ENCODE measurements at regions not wholly inside any gene's neighbourhood (a gene's known extent, or its start where the extent isn't known, plus 50 kb on each side); places are given as distances from the start of the nearest gene placed in this dataset.

- no peak for TF ChIP-seq RAD21 (IDR thresholded peaks at IDR 0.05; ENCODE audit: low read depth)
- TF ChIP-seq NFIC (IDR thresholded peaks at IDR 0.05), result no peak
Measured at GRCh38 chr2:767944-768343, 90.7 kb upstream of the TMEM18 start.

- TF ChIP-seq EP300 (IDR thresholded peaks at IDR 0.05; ENCODE audit: borderline replicate concordance) (no peak), CEBPB (IDR thresholded peaks at IDR 0.05) (no peak), EGR1 (IDR thresholded peaks at IDR 0.05) (no peak), ZBTB7A (IDR thresholded peaks at IDR 0.05; ENCODE audit: low read depth) (no peak), USF1 (IDR thresholded peaks at IDR 0.05) (no peak), RAD21 (IDR thresholded peaks at IDR 0.05; ENCODE audit: low read depth) (no peak), MAX (IDR thresholded peaks at IDR 0.05) (no peak), CREB1 (IDR thresholded peaks at IDR 0.05; ENCODE audit: low read depth) (no peak), TCF12 (IDR thresholded peaks at IDR 0.05; ENCODE audit: low read depth) (no peak), NFIC (IDR thresholded peaks at IDR 0.05) (no peak), TAF1 (IDR thresholded peaks at IDR 0.05; ENCODE audit: low read depth) (no peak), TEAD4 (IDR thresholded peaks at IDR 0.05) (no peak), REST (IDR thresholded peaks at IDR 0.05; ENCODE audit: low read depth) (no peak), YY1 (IDR thresholded peaks at IDR 0.05; ENCODE audit: low read depth) (no peak), FOXM1 (IDR thresholded peaks at IDR 0.05; ENCODE audit: borderline replicate concordance, low read depth) (no peak)
Measured at GRCh38 chr2:767440-767839, 90.2 kb upstream of the TMEM18 start.

- TF ChIP-seq TCF12 (IDR thresholded peaks at IDR 0.05; ENCODE audit: low read depth) (no peak), EGR1 (IDR thresholded peaks at IDR 0.05) (no peak), REST (IDR thresholded peaks at IDR 0.05; ENCODE audit: low read depth) (no peak), USF1 (IDR thresholded peaks at IDR 0.05) (no peak), FOXM1 (IDR thresholded peaks at IDR 0.05; ENCODE audit: borderline replicate concordance, low read depth) (no peak), MAX (IDR thresholded peaks at IDR 0.05) (no peak), EP300 (IDR thresholded peaks at IDR 0.05; ENCODE audit: borderline replicate concordance) (no peak), ZBTB7A (IDR thresholded peaks at IDR 0.05; ENCODE audit: low read depth) (no peak), RAD21 (IDR thresholded peaks at IDR 0.05; ENCODE audit: low read depth) (no peak), TAF1 (IDR thresholded peaks at IDR 0.05; ENCODE audit: low read depth) (no peak), TEAD4 (IDR thresholded peaks at IDR 0.05) (no peak)
Measured at GRCh38 chr2:766255-766654, 89.0 kb upstream of the TMEM18 start.

- TF ChIP-seq USF1 (IDR thresholded peaks at IDR 0.05), result no peak
- TF ChIP-seq CREB1 (IDR thresholded peaks at IDR 0.05; ENCODE audit: low read depth), result no peak
- TF ChIP-seq EP300 (IDR thresholded peaks at IDR 0.05; ENCODE audit: borderline replicate concordance), result no peak
- no peak for TF ChIP-seq YY1 (IDR thresholded peaks at IDR 0.05; ENCODE audit: low read depth)
- TF ChIP-seq ZBTB7A (IDR thresholded peaks at IDR 0.05; ENCODE audit: low read depth), result no peak
- TF ChIP-seq CEBPB (IDR thresholded peaks at IDR 0.05), result no peak
- TF ChIP-seq EGR1 (IDR thresholded peaks at IDR 0.05), result no peak
- no peak for TF ChIP-seq RAD21 (IDR thresholded peaks at IDR 0.05; ENCODE audit: low read depth)
- no peak for TF ChIP-seq NFIC (IDR thresholded peaks at IDR 0.05)
- TF ChIP-seq TEAD4 (IDR thresholded peaks at IDR 0.05), result no peak
- TF ChIP-seq REST (IDR thresholded peaks at IDR 0.05; ENCODE audit: low read depth), result no peak
Measured at GRCh38 chr2:765369-765768, 88.2 kb upstream of the TMEM18 start.
